Kidney epithelial cell (primary cell): ENCODE measurements at regions not wholly inside any gene's neighbourhood (a gene's known extent, or its start where the extent isn't known, plus 50 kb on each side); places are given as distances from the start of the nearest gene placed in this dataset.
"Not testable (repeated sequence)": the region's sequence is repeated elsewhere in the genome, so short reads cannot be mapped to it uniquely, and the experiment has no call there.

Experiments
- DNase-seq: peaks from one replicate; pipeline ENCODE4 v3.0.0-alpha.2; 2010; ENCODE audit warnings: low read depth
- H3K27me3 ChIP-seq: 2 replicates; pipeline ENCODE4 v1.6.0; 2011; ENCODE audit warnings: low read length; ENCODE audit not compliant: control insufficient read depth, insufficient read depth
- H3K36me3 ChIP-seq: 2 replicates; pipeline ENCODE4 v1.5.1; 2011; ENCODE audit warnings: low read length; ENCODE audit not compliant: control insufficient read depth, insufficient read depth
- H3K4me3 ChIP-seq: 2 replicates; pipeline ENCODE4 v1.5.1; 2011; ENCODE audit warnings: low read depth, mild to moderate bottlenecking, control low read depth, low read length
- CTCF ChIP-seq: IDR thresholded peaks from 2 replicates; pipeline ENCODE4 v1.5.1; 2011; ENCODE audit warnings: mild to moderate bottlenecking, moderate library complexity, low read length, control low read depth, inconsistent platforms; ENCODE audit not compliant: insufficient read depth, poor library complexity, severe bottlenecking

GRCh38 chr7:56697058-56697457 lies 435.2 kb downstream of the ZNF479 start:
- H3K4me3 ChIP-seq, H3K27me3 ChIP-seq, H3K36me3 ChIP-seq, DNase-seq: not testable (repeated sequence)

DNA sequence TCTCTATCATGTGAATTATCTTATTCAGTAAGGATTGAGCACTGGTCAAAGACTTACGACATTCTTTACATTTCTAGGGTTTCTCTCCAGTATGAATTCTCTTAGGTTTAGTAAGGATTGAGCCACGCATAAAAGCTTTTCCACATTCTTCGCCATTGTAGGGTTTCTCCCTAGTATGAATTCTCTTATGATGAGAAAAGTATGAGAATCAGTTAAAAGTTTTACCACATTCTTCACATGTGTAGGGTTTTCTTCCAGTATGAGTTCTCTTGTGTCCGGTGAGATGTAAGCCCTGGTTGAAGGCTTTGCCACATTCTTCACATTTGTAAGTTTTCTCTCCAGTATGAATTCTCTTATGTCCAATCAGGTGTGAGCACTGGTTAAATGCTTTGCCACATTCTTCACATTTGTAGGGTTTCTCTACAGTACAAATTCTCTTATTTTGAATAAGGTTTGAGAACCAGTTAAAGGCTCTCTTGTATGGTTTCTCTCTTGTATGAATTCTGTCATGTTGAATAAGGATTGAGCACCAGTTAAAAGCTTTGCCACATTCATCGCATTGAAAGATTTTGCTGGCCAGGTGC lies 445.9 kb downstream of the ZNF479 start:
- DNase-seq, result no peak
- no peak overlapping the region for H3K4me3 ChIP-seq
- no peak for TF ChIP-seq CTCF
- no peaks in the 10 kb centered on the region for H3K27me3 ChIP-seq
- H3K36me3 ChIP-seq, result no peaks in the 10 kb centered on the region

DNA sequence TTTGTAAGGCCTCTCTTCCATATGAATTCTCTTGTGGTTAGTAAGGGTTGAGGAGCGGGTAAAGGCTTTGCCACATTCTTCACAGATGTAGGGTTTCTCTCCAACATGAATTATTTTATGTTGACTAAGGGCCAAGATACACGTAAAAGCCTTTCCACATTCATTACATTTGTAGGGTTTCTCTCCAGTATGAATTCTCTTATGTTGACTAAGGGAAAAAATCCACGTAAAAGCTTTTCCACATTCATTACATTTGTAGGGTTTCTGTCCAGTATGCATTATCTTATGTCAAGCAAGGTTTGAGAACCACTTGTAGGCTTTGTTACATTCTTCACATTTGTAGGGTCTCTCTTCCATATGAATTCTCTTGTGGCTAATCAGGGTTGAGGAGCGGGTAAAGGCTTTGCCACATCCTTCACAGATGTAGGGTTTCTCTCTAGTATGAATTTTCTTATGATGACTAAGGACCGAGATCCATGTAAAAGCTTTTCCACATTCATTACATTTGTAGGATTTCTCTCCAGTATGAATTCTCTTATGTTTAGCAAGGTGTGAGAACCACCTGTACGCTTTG lies 493.0 kb downstream of the ZNF479 start:
- DNase-seq, result no peak
- no peak for TF ChIP-seq CTCF
- no peak overlapping the region for H3K4me3 ChIP-seq
- no peaks in the 10 kb centered on the region for H3K36me3 ChIP-seq
- no peaks in the 10 kb centered on the region for H3K27me3 ChIP-seq

GRCh38 chr7:56609852-56610355 lies 493.7 kb upstream of the NUPR2 start:
- H3K36me3 ChIP-seq, result no peaks in the 10 kb centered on the region
- H3K4me3 ChIP-seq, result no peak overlapping the region
- no peaks in the 10 kb centered on the region for H3K27me3 ChIP-seq
- DNase-seq, result no peak
- no peak for TF ChIP-seq CTCF

- H3K36me3 ChIP-seq, result no peaks in the 10 kb centered on the region
- no peak for TF ChIP-seq CTCF
- H3K27me3 ChIP-seq, result no peaks in the 10 kb centered on the region
- no peak overlapping the region for H3K4me3 ChIP-seq
- DNase-seq, result no peak
Observed at GRCh38 chr7:56605146-56605545, 488.9 kb upstream of the NUPR2 start.

DNA sequence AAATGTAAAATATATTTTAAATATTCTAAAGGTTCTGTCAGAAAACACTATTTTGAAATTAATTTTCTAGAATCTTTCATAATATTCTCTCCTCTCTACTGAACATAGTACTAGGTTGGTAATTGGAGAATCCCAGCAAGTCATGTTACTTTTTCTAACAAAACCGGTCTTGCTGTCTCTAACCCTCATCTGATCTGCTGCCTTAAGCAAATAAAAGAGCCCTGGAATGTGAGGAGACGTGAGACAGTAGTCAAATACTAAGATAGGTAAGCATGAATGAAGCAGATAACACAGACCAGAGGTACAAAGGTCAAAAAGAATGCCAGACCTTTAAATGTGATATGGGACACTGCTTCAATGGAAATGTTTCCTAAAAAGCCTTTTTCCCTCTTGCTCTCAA lies 462.4 kb upstream of the NUPR2 start:
- Histone ChIP-seq H3K36me3 (no peaks in the 10 kb centered on the region), H3K4me3 (no peak overlapping the region), H3K27me3 (no peaks in the 10 kb centered on the region)
- TF ChIP-seq CTCF, result no peak
- no peak for DNase-seq
